A549 (cell line): ENCODE measurements at regions not wholly inside any gene's neighbourhood (a gene's known extent, or its start where the extent isn't known, plus 50 kb on each side); places are given as distances from the start of the nearest gene placed in this dataset.
"Not testable (repeated sequence)": the region's sequence is repeated elsewhere in the genome, so short reads cannot be mapped to it uniquely, and the experiment has no call there.

Experiments used
- ATAC-seq, 2 experiments: fragments of 200-7000 bp in 1 of 2; fragments of >200 bp in 1 of 2; cut with Nextera tagmentation in 1 of 2; cut with Tn5 transposase in 1 of 2; 3 replicates each; pipeline versions ENCODE4 v1.8.0 to v1.9.1; 2018 to 2020; ENCODE audit warnings: mild to moderate bottlenecking in 1 of 2, moderate library complexity in 1 of 2
- CTCF ChIA-PET: fragments of 300-600 bp; sonication (Branson Sonifier 250); formaldehyde crosslinking; extraction: SDS; loops from one replicate; lab custom pipeline; 2021; ENCODE audit warnings: antibody characterized with exemption, inconsistent platforms; lab: Yijun Ruan, JAX
- POLR2A ChIA-PET: fragments of 350-600 bp; formaldehyde crosslinking; extraction: SDS; loops from one replicate; lab custom pipeline; 2021; ENCODE audit warnings: antibody characterized with exemption, inconsistent platforms; lab: Yijun Ruan, JAX
- DNase-seq, 2 experiments: peaks; one replicate each; pipeline versions ENCODE4 v3.0.0 to v3.0.0-alpha.2; 2011 to 2016; ENCODE audit warnings: low read depth in 1 of 2, low spot score in 1 of 2
- FAIRE-seq: peaks from 2 replicates; lab custom pipeline; 2011; peaks lifted over from hg19 to GRCh38; lab: Jason Lieb, UNC
- H3K27ac ChIP-seq, 2 experiments: fragments of >200 bp; sonication (Bioruptor Twin); formaldehyde crosslinking; 3 replicates each; pipeline ENCODE4 v1.5.1; 2016 to 2017
- H3K4me1 ChIP-seq: fragments of >200 bp; sonication (Bioruptor Twin); formaldehyde crosslinking; 3 replicates; pipeline ENCODE4 v1.6.1; 2016
- H3K4me2 ChIP-seq: fragments of >200 bp; sonication (Bioruptor Twin); formaldehyde crosslinking; 3 replicates; pipeline ENCODE4 v1.6.1; 2016
- H3K4me3 ChIP-seq: fragments of >200 bp; sonication (Bioruptor Twin); formaldehyde crosslinking; 3 replicates; pipeline ENCODE4 v1.5.1; 2016
- H3K9me3 ChIP-seq: fragments of >200 bp; sonication (Bioruptor Twin); formaldehyde crosslinking; 3 replicates; pipeline ENCODE4 v1.6.1; 2016
- CBX8 ChIP-seq: fragments of 200-600 bp; sonication (generic); IDR thresholded peaks from 2 replicates; pipeline ENCODE4 v1.6.1; 2016
- CEBPB ChIP-seq, 2 experiments: fragments of >200 bp in 1 of 2; sonication (Bioruptor Twin) in 1 of 2; formaldehyde crosslinking in 1 of 2; IDR thresholded peaks; 2 replicates each; pipeline ENCODE4 v1.6.1; 2012 to 2016
- CHD2 ChIP-seq: fragments of 150-350 bp; IDR thresholded peaks from 2 replicates; pipeline ENCODE4 v1.6.1; 2014; ENCODE audit warnings: low read length; ENCODE audit not compliant: partially characterized antibody
- CHD4 ChIP-seq: fragments of 200-600 bp; sonication (generic); IDR thresholded peaks from 2 replicates; pipeline ENCODE4 v1.6.1; 2016; ENCODE audit warnings: antibody characterized with exemption, mild to moderate bottlenecking, borderline replicate concordance
- CTCF ChIP-seq: fragments of >200 bp; sonication (Bioruptor Twin); formaldehyde crosslinking; IDR thresholded peaks from 3 replicates; pipeline ENCODE4 v1.5.1; 2016
- EHMT2 ChIP-seq: fragments of 200-600 bp; sonication (generic); IDR thresholded peaks from 2 replicates; pipeline ENCODE4 v1.6.1; 2016; ENCODE audit warnings: antibody characterized with exemption, low read depth, mild to moderate bottlenecking, moderate library complexity
- ESRRA ChIP-seq: fragments of 150-350 bp; IDR thresholded peaks from 2 replicates; pipeline ENCODE4 v1.6.1; 2014; ENCODE audit warnings: mild to moderate bottlenecking, low read length, borderline replicate concordance
- FOSL2 ChIP-seq, 2 experiments: fragments of 450-650 bp in 1 of 2; fragments of >200 bp in 1 of 2; sonication (Bioruptor Twin) in 1 of 2; formaldehyde crosslinking; IDR thresholded peaks; 2 replicates each; pipeline versions ENCODE4 v1.5.0 to v1.6.1; 2016 to 2020; ENCODE audit warnings: mild to moderate bottlenecking in 1 of 2, moderate library complexity in 1 of 2
- HDAC2 ChIP-seq: fragments of 200-600 bp; sonication (generic); IDR thresholded peaks from 2 replicates; pipeline ENCODE4 v1.6.1; 2016
- HES2 ChIP-seq: fragments of >200 bp; sonication (Bioruptor Twin); formaldehyde crosslinking; IDR thresholded peaks from 2 replicates; pipeline ENCODE4 v1.6.1; 2016
- HEYL ChIP-seq: fragments of 250-450 bp; sonication (Bioruptor Pico); IDR thresholded peaks from 2 replicates; pipeline ENCODE4 v1.8.0; 2021; ENCODE audit warnings: mild to moderate bottlenecking, moderate library complexity
- HMGXB4 ChIP-seq: fragments of 250-450 bp; sonication (Bioruptor Pico); IDR thresholded peaks from 2 replicates; pipeline ENCODE4 v1.5.0; 2021; ENCODE audit warnings: mild to moderate bottlenecking, moderate library complexity, borderline replicate concordance
- HOXB13 ChIP-seq: fragments of 250-450 bp; sonication (Bioruptor Pico); IDR thresholded peaks from 2 replicates; pipeline ENCODE4 v1.5.0; 2020; ENCODE audit warnings: low read depth, mild to moderate bottlenecking, moderate library complexity
- JUN ChIP-seq, 2 experiments: fragments of >200 bp; sonication (Bioruptor Twin); formaldehyde crosslinking; IDR thresholded peaks; 2 replicates in 1 of 2; 3 replicates in 1 of 2; pipeline ENCODE4 v1.6.1; 2016 to 2017
- MAFK ChIP-seq: fragments of 450-650 bp; IDR thresholded peaks from 2 replicates; pipeline ENCODE4 v1.6.1; 2014; ENCODE audit not compliant: partially characterized antibody
- MAX ChIP-seq: IDR thresholded peaks from 2 replicates; pipeline ENCODE4 v1.6.1; 2012
- NFE2L2 ChIP-seq: fragments of 150-350 bp; conservative IDR thresholded peaks from 2 replicates; pipeline ENCODE4 v1.6.1; 2014; ENCODE audit warnings: low read length
- NPAS2 ChIP-seq: fragments of 250-450 bp; sonication (Bioruptor Pico); IDR thresholded peaks from 2 replicates; pipeline ENCODE4 v1.8.0; 2022; ENCODE audit warnings: mild to moderate bottlenecking, moderate library complexity, borderline replicate concordance
- NR3C1 ChIP-seq: fragments of >200 bp; sonication (Bioruptor Twin); formaldehyde crosslinking; IDR thresholded peaks from 3 replicates; pipeline ENCODE4 v1.6.1; 2017
- POLR2A ChIP-seq: IDR thresholded peaks from 2 replicates; pipeline ENCODE4 v1.6.1; 2012; ENCODE audit warnings: mild to moderate bottlenecking, low read length
- RAD21 ChIP-seq, 2 experiments: fragments of >200 bp in 1 of 2; sonication (Bioruptor Twin) in 1 of 2; formaldehyde crosslinking in 1 of 2; IDR thresholded peaks in 1 of 2; conservative IDR thresholded peaks in 1 of 2; 2 replicates in 1 of 2; 3 replicates in 1 of 2; pipeline ENCODE4 v1.6.1; 2012 to 2018; ENCODE audit warnings: inconsistent platforms in 1 of 2
- SMC3 ChIP-seq: fragments of >200 bp; sonication (Bioruptor Twin); formaldehyde crosslinking; IDR thresholded peaks from 3 replicates; pipeline ENCODE4 v1.6.1; 2018; ENCODE audit warnings: inconsistent platforms
- SREBF2 ChIP-seq: fragments of 450-650 bp; IDR thresholded peaks from 2 replicates; pipeline ENCODE4 v1.6.1; 2014; ENCODE audit warnings: mild to moderate bottlenecking, moderate library complexity
- ZNF302 ChIP-seq: fragments of 250-450 bp; sonication (Bioruptor Pico); IDR thresholded peaks from 2 replicates; pipeline ENCODE4 v1.9.0; 2021; ENCODE audit warnings: inconsistent platforms, mild to moderate bottlenecking, moderate library complexity
- ZSCAN20 ChIP-seq: fragments of 250-450 bp; sonication (Bioruptor Pico); IDR thresholded peaks from 2 replicates; pipeline ENCODE4 v1.8.0; 2022; ENCODE audit warnings: mild to moderate bottlenecking, moderate library complexity
- WGBS: methylation state at CpG from one replicate; pipeline ENCODE4 v1.1.6; 2017; ENCODE audit errors: missing lambda C conversion rate; 5-methylcytosine and 5-hydroxymethylcytosine counted together

GRCh38 chr11:56841210-56841810 is 92.8 kb upstream of the OR9G4 start:
- FAIRE-seq: peak; percentile 88

GRCh38 chr11:56827357-56827756 is 78.9 kb upstream of the OR9G4 start:
- ATAC-seq, H3K4me1 ChIP-seq, POLR2A ChIA-PET, H3K9me3 ChIP-seq, H3K27ac ChIP-seq, FAIRE-seq, CTCF ChIA-PET, H3K4me2 ChIP-seq, H3K4me3 ChIP-seq: not testable (repeated sequence)
- WGBS: 30% methylated on average over 5 of the region's 5 CpGs
- peak in 1 of 2 experiments; percentile 37 for DNase-seq

More at GRCh38 chr11:56841210-56841810, 92.8 kb upstream of the OR9G4 start:
- ATAC-seq: peak; percentile 66 to 93; a peak in 5 of 6 replicates
- H3K4me3 ChIP-seq: no peak overlapping the region
- peak; percentile 98 to 99 for TF ChIP-seq RAD21 (conservative IDR thresholded peaks at IDR 0.05 in 1 of 2, IDR thresholded peaks at IDR 0.05 in 1 of 2)
- TF ChIP-seq CTCF: peak; percentile 89
- peak; percentile 98 for TF ChIP-seq SMC3
- TF ChIP-seq ZSCAN20 (CRISPR knock-in tag): no peak
- TF ChIP-seq MAX: 0 out of 2 replicates have a peak, but pooled peaks have one; percentile 38
- 0 out of 4 replicates have a peak, but pooled peaks of 1 of the 2 experiments have one; percentile 30 for TF ChIP-seq CEBPB (IDR thresholded peaks at IDR 0.05)
- no peak for TF ChIP-seq ESRRA
- peak; percentile 85 for TF ChIP-seq MAFK
- TF ChIP-seq, all 56 proteins: peak for 6
- peaks cover 14% of the 10 kb centered on the region for H3K4me1 ChIP-seq
- DNase-seq: peak; percentile 35 to 86
- ChIA-PET POLR2A (interaction anchor here (0.5 to 1.8 kb wide), 2 partner anchors 408 to 496 kb away, joined by 4 to 25 read pairs; no protein-coding TSS in a partner anchor), CTCF (interaction anchor here (0.6 to 14.4 kb wide), 88 partner anchors 8 to 499 kb away, joined by 3 to 596 read pairs (median 4); partner anchors contain the start of gene APLNR)
- 4% methylated on average over 8 of the region's 8 CpGs for WGBS
- H3K9me3 ChIP-seq: peaks cover 46% of the 10 kb centered on the region
- H3K4me2 ChIP-seq: peak overlapping the region; percentile 49
- peak overlapping the region; percentile 88 to 94 for H3K27ac ChIP-seq

DNA sequence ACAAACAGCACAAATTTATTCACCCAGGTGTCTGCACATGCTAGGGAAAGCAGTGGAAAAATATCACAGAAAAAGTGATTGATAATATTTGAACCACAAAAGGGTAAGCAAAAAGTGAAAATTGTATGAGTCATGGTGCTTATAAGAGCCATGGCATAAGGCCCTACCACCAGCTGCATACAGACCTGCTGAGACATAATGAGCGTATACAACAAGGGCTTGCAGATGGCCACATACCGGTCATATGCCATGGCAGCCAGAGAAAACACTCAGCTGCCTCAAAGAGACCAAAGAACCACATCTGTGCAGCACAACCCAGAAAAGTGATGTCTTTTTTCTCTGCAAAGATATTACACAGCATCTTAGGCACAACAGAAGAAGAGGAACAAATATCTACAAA is 71.4 kb upstream of the OR9G4 start:
- no peak overlapping the region for H3K4me3 ChIP-seq
- H3K9me3 ChIP-seq: no peaks in the 10 kb centered on the region
- 59% methylated on average over 2 of the region's 2 CpGs for WGBS
- H3K4me1 ChIP-seq: no peaks in the 10 kb centered on the region
- FAIRE-seq (no peak), DNase-seq (no peak), ATAC-seq (no peak)
- ChIA-PET CTCF (interaction anchor here (0.9 to 2.2 kb wide), 3 partner anchors 21 to 429 kb away, joined by 3 to 8 read pairs (median 7); no protein-coding TSS in a partner anchor), POLR2A (no interaction called here)
- H3K27ac ChIP-seq: no peak overlapping the region
- no peak overlapping the region for H3K4me2 ChIP-seq
- TF ChIP-seq ZSCAN20 (CRISPR knock-in tag) (no peak), SMC3 (no peak), ZNF302 (no peak), CBX8 (no peak), HDAC2 (no peak), HMGXB4 (CRISPR knock-in tag) (no peak), NR3C1 (no peak), MAFK (no peak), JUN (IDR thresholded peaks at IDR 0.05) (no peak)
- TF ChIP-seq, all 56 proteins: peak for 0

- no peak for DNase-seq
- no peaks in the 10 kb centered on the region for H3K4me1 ChIP-seq
- no peak overlapping the region for H3K4me2 ChIP-seq
- WGBS: 17% methylated on average over 3 of the region's 3 CpGs
- no peak overlapping the region for H3K27ac ChIP-seq
- CTCF ChIA-PET: interaction anchor here (1.2 to 1.4 kb wide), 3 partner anchors 12 to 432 kb away, joined by 4 to 5 read pairs (median 4); no protein-coding TSS in a partner anchor
- H3K4me3 ChIP-seq: no peak overlapping the region
- ATAC-seq: no peak
- POLR2A ChIA-PET: no interaction called here
- H3K9me3 ChIP-seq: no peaks in the 10 kb centered on the region
- FAIRE-seq: no peak
- TF ChIP-seq FOSL2 (IDR thresholded peaks at IDR 0.05): no peak
- no peak for TF ChIP-seq FOSL2 (CRISPR knock-in tag; IDR thresholded peaks at IDR 0.05)
- TF ChIP-seq HES2: no peak
- TF ChIP-seq ZNF302: no peak
- no peak for TF ChIP-seq CHD2
- no peak for TF ChIP-seq HEYL
- TF ChIP-seq NPAS2 (CRISPR knock-in tag): no peak
- no peak for TF ChIP-seq POLR2A
- no peak for TF ChIP-seq CHD4
- TF ChIP-seq HOXB13 (CRISPR knock-in tag): no peak
- no peak for TF ChIP-seq NFE2L2
- no peak for TF ChIP-seq EHMT2
- no peak for TF ChIP-seq SREBF2
- no peak for TF ChIP-seq MAX
- no peak for TF ChIP-seq HDAC2
Measured at GRCh38 chr11:56817661-56818060, 69.2 kb upstream of the OR9G4 start.
